Amniotic stem cell (primary cell): ENCODE measurements at regions not wholly inside any gene's neighbourhood (a gene's known extent, or its start where the extent isn't known, plus 50 kb on each side); places are given as distances from the start of the nearest gene placed in this dataset.

Experiments used
- DNase-seq: peaks from one replicate; lab custom pipeline; 2025; lab: John Stamatoyannopoulos, UW

DNA sequence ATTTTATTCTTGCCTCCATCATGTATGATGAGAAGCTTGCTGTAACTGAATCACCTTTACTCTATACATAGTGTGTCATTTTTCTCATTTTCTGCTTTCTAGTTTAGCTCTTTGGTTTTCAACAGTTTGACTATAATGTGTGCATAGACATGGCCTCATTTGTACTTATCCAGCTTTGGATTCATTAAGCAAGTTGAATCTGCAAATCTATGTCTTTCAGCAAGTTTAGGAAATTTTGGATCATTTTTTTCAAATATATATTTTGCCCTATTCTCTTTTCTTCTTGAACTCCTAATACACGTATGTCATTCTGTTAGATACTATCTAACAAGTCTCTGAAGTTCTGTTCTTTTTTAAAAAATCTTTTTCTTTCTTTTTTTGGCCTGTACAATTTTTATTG lies 57.8 kb downstream of the PRLHR start:
- DNase-seq: no peak

DNA sequence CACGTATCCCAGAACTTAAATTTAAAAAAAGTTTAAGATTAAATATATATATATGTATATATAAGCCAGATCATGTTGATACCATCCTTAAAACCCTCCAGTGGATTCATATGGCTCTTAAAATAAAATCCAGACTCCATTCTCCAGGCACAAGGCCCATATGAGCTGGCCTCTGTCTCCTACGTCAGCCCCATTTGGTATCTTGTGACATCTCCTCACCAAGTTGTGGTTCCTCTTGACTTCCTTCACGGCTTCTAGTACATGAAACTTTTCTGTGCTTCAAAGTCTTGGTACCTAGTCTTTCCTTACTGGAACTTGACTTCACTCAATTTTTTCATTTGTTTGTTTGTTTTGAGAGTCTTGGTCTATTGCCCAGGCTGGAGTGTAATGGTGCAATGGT lies 61.3 kb downstream of the PRLHR start:
- no peak for DNase-seq

DNA sequence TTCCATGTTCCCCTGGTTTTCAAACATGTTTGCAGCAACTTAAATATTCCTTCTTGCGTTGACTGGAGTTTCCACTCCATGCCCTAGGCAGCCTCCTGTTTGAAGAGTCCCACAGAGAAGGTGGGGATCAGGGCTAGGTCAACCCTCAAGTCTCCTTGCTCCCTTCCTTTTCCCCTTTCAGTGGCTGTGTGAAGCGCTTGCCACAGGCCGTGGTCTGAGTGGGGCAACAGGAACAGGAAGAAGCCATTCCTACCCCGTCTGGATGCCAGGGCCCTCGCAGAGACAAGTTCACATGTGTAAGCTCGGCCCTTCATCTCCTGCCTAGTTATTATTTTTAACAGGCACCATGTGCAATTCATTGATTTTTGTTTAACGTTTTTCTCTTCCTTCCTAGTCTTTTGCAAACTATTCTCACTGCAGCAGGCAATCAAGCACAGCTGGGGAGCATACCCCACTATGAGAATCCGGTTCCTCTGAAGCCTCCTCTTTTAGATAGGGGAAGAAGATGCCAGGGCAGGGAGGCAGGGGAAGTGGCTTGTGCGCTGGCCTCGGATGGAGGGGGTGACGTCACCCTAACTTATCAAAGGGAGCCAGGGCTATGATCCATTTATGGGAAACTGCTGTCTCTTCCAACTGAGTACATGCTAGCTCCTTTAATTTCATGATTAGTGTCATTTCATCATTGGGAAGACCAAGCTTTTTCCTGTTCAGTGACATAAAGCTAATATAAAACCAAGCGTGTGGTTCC lies 64.2 kb downstream of the PRLHR start:
- DNase-seq: no peak

DNA sequence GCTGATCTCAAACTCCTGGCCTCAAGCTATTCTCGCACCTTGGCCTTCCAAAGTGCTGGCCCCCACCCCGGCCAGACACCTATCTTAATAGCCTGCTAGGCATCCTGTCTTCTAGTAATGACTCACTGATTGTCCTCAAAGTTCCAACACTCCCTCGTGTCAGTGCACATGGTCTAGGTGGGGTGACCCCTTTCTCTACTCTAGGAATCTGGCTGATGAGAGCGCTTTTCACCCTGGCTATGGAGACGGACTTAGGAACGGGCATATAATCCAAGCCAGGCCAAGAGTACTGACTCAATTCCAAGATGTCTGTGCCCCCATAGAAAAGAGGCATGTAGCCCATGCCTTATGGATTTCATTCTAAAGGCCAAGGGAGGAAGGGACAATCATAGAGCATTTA lies 67.0 kb downstream of the PRLHR start:
- no peak for DNase-seq

DNA sequence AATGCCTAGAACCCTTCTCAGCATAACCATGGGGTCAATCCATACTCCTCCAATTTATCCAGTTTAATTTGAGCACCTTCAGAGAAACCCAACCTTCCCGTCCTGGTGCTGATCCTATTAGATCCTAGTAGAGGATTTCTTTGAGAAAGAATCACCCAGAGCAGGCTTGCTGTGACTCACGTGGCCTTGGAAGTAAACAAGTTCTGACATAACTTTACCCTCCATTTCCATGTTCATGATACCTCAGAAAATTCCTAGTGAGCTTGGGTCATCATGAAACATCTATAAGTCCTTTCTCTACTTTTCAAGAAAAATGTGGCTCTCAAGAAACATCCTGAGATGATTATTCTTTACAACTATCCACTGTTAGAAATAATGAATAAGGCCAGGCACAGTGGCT lies 71.7 kb downstream of the PRLHR start:
- no peak for DNase-seq

DNA sequence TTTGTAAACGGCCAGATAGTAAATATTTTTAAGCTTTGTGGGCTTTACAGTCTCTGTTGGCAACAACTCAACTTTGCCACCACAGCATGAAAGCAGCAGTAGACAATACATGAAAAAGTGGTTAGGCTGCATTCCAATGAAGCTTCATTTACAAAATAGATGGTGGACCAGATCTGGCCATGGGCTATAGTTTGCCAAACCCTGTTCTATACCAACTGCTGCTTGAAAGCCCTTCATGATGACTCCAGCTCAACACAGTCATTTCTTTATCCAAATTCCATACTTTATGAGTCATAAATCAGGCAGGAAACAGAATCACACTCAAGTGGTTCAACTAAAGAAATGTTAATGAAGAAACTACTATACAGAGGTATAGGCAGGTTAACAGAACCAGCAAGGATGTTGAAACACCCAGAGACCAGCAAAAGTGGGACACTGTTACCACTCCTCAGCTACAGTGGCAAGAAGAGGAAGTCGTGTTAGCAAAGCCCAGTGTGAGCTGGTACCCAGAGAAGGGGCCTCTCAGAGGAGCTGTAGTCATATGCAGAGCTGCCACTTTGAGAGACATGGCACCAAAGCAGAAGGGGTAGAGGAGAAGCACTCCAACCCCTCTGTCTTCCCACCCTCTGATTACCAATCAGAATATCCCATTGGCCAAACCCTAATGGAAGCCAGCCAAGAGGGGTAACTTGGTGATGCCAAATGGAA lies 72.5 kb downstream of the PRLHR start:
- no peak for DNase-seq

DNA sequence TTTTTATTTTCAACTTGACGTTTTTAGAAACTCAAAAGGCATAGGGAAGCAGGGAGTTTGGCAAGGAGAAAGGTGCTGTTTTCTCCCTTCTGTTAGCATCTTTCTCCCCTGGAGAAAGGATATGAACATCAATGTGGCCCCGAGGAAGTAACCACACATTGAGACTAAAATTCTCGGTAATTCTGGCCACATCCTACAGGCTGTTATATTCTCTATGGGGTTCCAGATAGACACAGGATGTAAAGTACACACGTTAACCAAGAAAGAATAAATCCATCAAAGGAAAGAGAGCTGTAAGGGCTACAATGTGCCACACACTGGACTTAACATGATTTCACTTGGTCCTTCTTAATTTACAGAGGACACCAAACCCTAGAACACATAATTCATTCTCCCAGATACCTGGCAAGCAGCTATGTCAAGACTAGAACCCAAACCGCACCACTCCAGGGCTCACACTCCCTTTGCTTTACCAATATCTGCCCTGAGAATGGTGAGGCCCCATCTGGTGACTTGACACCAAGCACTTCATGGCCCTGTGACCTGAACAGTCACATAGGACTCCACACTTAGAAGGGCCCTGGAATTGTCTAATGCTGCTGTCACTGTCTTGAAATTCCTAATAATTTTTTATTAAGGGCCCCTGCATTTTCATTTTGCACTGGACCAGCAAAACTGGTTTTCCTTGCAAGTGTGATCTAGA lies 73.9 kb downstream of the PRLHR start:
- no peak for DNase-seq

DNA sequence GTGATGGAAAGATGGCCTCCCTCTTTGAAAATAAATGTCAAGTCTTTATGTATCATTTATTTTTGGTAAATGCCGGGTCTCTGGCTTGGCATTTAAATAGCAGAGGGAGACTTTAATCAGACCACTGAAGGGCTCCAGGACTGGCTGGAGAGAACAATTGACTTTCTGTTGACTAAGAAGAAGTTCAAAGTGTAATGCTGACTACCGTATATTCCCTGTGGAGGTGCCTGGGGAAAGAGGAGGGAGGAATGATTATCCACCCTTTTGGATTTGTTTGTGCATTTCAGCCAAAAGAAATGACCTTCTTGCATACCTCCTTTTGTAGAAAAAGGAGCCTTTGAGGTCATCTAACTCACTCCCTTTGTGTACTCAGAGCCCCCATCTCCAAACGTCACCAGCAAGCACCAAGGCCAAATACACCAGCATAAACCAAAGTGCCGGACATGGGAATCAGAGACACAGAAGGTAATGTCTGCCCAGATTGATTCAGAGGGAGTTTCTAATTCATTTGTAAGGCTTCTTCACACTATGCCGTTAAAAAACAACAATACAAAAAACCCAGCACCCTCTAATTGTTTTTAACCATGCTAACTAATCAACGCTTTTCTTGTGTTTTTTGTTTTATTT lies 75.2 kb downstream of the PRLHR start:
- DNase-seq: no peak

DNA sequence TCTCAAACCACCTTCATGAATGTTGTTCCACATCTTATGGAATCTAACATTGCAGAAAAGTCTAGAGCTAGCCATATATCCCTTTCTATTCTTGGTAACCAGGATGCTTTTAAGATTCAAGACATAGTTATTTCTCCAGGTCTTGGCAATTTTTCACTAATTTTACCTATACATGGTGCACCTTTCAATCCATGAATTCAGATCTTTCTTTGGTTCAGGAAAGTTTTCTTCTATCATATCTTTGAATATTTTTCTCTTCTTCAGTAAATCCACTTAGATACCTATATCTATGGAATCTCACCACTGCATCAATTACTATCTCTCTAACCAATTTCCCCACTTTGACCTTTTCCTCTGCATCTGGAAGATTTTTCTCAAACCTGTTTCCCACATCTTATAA lies 77.4 kb downstream of the PRLHR start:
- no peak for DNase-seq

DNA sequence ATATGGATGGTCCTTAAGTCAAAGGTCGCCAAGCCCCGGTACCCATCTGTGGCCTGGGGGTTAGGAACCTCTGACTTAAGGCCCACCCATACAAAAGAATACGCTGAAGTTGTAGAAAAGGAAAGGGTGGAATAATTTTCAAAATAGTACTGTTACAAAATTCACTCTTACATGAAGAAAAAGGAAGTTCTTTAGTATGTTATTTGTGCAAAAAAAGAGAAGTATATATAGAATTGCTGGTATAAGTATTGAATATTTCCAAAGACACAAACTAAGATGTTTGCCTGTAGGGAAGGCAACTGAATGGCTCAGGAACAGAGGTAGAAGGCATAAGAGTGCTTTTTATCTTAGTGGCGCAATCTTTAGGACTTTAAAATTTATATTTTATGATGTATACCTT lies 78.7 kb downstream of the PRLHR start:
- DNase-seq: no peak

DNA sequence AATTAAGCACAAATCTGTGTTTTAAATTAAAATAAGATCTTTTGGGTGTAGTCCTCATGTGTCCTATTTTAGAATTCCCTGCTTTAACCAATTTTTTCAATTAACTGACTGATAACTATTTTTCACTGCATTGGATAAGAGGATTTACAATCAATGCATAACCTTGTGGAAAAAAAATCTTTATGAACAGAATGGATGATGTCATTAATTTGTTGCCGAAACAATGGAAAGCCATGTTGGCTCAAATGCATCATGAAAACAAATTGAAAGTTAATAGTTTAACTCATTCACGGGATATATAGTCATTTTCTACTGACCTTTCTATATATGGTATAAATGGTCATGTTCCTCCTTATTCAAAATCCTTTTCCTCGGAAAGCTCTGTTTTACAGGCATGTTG lies 82.3 kb downstream of the PRLHR start:
- DNase-seq: no peak

DNA sequence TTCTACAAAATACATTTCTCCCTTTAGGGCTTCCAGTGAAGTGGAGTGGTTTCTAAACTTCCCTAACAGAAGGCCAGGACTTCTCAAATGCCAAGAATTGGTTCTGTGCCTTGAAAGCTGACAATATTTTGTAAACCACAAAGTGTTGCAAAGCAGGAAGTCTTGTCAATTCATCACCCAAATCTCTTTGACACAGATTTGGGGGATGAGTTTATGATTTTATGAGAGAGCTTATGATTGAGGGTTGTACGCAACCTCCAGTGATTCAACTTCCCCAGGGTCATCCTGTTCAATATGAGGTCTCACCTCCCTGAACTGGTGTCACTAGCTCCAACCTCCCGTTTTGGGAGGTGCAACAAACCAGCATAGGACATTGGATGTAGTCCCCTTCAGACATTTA lies 83.7 kb downstream of the PRLHR start:
- no peak for DNase-seq

DNA sequence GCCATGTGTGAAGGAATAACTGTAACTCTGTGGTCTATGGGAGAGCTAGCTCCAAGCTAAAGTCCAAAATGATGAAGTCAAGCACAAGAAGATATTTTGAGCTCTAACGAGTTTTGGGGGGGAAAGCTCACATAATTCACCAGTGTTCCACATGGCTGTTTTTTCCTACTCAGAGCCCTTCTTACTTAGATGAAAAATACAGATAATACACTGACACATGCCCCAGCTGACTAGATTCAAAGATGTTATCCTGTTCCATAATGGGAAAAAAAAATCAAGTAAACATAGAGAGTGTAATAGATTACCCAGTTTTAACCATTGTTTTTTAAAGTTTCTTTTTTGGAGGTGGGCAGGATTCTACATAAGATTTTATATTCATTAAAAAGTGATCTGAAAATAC lies 86.6 kb downstream of the PRLHR start:
- no peak for DNase-seq

DNA sequence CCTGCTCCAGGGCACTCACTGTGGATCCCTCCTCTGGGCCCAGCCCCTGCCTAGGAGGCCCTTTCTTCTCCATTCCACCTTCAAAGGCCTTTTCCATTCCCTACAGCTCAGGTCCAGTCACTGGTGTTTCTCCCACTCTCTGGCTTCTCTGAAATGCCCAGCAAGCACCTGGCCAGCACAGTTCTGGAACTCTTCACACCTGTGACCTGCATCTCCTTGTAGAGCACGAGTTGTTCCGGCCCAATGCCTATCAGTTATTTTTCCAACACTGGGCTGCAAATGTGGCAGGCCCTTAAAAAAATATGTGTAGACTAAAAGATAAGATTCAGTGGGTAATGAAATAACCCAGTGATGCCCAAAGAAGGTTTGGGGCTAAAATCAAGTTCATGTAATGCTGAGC lies 87.1 kb downstream of the PRLHR start:
- no peak for DNase-seq

DNA sequence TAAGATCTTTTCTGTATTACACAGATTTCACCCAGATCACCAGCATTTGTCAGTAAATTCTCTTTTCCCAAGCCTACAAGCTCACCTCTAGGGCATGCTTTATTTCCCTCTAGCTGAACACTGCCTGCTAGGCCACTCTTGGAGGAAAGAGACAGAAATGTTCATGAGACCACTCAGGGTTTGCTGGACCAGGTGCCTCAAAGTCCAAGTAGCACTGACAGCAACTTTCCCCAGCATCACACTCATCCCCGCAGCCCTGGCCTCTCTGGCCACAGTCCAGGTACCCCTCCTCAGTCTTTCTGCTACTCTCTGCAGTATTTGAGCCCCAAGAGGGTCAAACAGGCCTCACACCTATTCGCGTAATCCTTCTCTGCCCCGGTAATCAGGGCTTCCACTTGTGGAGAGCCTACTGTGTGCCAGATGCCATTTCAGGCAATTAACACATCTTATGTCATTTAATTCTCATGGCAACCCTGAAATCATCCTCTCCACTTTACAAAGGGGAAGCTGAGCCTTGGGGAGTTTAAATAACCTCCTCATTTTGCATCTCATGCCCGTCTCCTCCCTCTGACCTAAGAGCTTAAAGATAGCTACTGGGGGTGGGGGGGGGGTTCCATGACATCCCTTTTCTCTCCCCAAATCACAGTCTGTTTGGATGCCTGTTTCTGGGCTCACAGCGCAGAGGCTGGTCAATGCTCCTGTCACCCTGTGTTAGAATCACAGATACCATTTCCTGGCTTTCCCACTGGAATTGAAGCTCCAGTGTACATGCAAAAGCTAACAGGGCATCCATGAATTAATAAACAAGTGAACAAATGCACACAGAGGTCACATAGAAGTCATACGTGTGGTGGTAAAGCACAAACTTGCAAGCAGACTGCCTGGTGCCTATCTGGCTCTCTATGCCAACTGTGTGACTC lies 88.5 kb downstream of the PRLHR start:
- no peak for DNase-seq

DNA sequence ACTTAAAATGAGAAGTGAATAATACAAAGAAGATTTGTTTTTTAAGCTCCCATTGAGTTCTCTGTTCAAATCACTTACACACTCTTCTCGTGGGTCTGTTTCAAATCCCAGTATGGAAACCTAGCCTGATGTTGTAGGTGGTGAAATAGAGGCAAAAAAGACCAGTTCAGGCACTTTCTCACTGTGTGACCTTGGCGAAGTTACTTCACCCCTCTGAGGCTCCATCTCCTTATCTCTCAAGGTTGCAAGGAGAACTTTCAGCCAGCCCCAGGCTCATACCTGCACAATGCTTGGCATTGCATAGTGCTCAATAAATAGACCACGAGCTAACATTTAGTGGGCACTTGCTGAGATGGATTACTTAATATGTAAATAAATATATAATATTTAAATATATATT lies 90.1 kb downstream of the PRLHR start:
- no peak for DNase-seq

DNA sequence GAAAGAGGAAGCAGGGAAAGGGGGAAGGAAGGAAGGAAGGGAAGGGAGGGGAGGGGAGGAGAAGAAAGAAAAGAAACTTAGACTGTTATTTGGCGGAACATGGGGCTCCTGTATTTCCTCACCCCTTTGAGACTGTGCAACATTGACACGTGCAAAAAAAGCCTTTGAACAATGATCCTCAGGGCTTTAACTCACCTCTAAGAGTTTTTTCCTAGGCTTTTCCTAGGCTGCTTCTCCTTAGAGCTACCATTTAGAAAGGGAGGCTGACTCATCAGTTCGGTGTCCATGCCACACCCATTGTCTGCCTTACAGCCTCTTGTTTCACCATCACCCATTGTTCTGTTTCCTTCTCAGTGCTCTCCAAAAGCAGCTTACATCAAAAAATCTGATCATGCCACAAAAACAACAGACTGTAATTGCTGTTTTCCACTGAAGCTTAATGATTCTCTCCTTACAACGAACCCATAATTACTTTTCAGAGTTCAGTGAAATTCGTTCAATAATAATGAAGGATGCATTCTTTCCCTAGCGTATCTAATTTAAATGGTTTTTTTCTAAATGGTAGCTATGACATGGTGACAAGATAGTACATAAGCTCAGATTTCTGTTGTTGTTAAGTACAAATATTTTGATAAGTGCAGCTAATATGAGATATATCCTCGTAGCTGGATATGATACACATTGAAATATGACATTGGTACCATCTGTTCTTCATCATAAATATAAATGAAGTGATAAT lies 90.8 kb downstream of the PRLHR start:
- no peak for DNase-seq

DNA sequence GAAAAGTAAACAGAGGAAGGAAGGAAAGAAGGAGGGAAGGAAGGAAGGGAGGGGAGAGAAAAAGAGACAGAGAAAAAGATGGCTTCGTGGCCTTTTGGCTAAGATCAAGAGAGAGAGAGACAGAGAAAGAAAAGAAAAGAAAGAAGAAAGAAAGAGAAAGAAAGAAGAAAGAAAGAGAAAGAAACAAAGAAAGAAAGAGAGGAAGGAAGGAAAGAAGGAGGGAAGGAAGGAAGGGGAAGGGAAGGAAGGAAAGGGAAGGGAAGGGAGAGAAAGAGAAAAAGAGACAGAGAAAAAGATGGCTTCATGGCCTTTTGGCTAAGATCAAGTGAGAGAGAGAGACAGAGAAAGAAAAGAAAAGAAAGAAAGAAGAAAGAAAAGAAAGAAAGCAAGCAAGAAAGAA lies 91.4 kb downstream of the PRLHR start:
- no peak for DNase-seq

DNA sequence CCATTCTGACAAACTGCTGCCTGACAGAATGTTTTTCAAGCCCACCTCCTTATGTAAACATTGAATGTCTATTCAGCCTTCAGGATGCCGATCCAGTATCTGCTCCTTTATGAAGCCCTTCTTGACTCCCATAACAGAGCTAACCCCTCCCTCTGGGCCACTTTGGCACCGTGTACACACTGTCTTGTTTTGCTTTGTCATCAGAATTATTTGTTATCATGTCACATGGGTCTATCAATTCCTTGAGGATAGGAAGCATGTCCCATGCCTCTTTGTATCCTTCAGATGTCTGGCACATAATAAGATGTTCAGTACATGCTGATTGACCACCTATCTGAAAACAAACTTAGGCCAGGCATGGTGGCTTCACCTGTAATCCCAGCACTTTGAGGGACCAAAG lies 92.3 kb downstream of the PRLHR start:
- DNase-seq: no peak

DNA sequence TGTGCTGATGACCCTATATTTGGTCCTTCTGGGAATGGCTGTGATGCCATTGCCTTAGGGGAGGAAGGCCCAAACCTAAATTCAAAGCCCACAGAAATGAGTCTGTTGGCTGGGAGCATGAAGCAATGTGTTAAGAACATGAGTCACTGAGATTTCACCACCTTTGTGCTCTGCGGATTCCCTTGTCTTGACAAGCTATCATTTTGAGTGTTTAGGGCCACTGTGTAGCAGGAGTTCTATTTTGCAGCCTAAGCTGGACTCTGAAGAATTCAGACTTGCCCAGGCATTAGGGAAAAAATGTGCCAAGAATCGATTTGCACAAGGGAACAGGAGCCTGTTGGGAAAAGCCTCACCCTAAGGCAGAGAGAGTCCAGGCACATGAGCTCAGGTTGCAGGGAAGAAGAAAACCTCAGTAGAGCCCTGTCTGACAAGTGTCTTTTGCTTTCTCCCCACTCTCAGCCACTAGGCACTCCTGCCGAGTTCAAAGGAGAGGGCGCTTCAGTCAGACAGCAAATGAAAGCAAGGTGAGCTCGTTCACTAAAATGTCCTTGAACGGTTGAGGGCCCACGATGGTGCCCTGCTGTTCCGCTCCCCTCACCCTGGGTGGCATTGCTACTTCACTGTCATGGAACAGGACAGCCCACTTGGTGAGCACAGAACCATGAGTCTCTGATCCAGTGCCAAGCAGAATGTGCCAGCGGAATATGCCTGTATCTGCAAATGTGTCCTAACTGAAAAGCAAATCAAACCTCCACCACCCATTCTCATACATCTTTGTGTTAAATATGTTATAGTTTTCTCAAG lies 93.6 kb downstream of the PRLHR start:
- DNase-seq: no peak
